SK-N-SH (cell line): ENCODE measurements at regions not wholly inside any gene's neighbourhood (a gene's known extent, or its start where the extent isn't known, plus 50 kb on each side); places are given as distances from the start of the nearest gene placed in this dataset.

Experiments used
- CTCF ChIA-PET: fragments of 300-600, 350-600 bp; formaldehyde crosslinking; extraction: SDS; loops from one replicate; lab custom pipeline; 2021; lab: Yijun Ruan, JAX
- POLR2A ChIA-PET: fragments of 350-600 bp; sonication (Branson Sonifier 250); formaldehyde crosslinking; extraction: SDS; loops from one replicate; lab custom pipeline; 2020; ENCODE audit warnings: antibody characterized with exemption, inconsistent platforms; lab: Yijun Ruan, JAX
- DNase-seq: peaks from one replicate; pipeline ENCODE4 v3.0.0; 2012
- H2AFZ ChIP-seq: fragments of 200-600 bp; sonication (generic); 2 replicates; pipeline ENCODE4 v1.8.1; 2016; ENCODE audit warnings: antibody characterized with exemption, mild to moderate bottlenecking, low read depth
- H3F3A ChIP-seq: fragments of 200-600 bp; sonication (generic); replicated peaks from 2 replicates; pipeline ENCODE3; 2016; ENCODE audit warnings: antibody characterized with exemption, mild to moderate bottlenecking; ENCODE audit not compliant: insufficient read depth
- H3K27ac ChIP-seq, 2 experiments: fragments of 200-500 bp in 1 of 2; fragments of 200-600 bp in 1 of 2; sonication (Bioruptor generic) in 1 of 2; sonication (generic), shearing (Covaris generic) in 1 of 2; 2 replicates each; pipeline versions ENCODE4 v1.5.1 to v1.6.1; 2014 to 2016; ENCODE audit warnings: low read depth in 2 of 2, inconsistent platforms in 1 of 2, low read length in 1 of 2, mild to moderate bottlenecking in 1 of 2, mixed read lengths in 1 of 2
- H3K27me3 ChIP-seq: fragments of 200-600 bp; sonication (generic), shearing (Covaris generic); 2 replicates; pipeline ENCODE4 v1.6.1; 2016; ENCODE audit warnings: mixed run types; ENCODE audit not compliant: insufficient read depth
- H3K36me3 ChIP-seq, 2 experiments: fragments of 200-500 bp in 1 of 2; fragments of 200-600 bp in 1 of 2; sonication (Bioruptor generic) in 1 of 2; sonication (generic) in 1 of 2; replicated peaks in 1 of 2; 2 replicates each; pipeline versions ENCODE3 to v1.5.1; 2014 to 2016; ENCODE audit warnings: low read length in 1 of 2, mild to moderate bottlenecking in 1 of 2; ENCODE audit not compliant: insufficient read depth in 2 of 2, control insufficient read depth in 1 of 2
- H3K4me1 ChIP-seq, 2 experiments: fragments of 200-500 bp in 1 of 2; fragments of 200-600 bp in 1 of 2; sonication (Bioruptor generic) in 1 of 2; sonication (generic), shearing (Covaris generic) in 1 of 2; 2 replicates each; pipeline versions ENCODE4 v1.5.1 to v1.6.1; 2014 to 2016; ENCODE audit warnings: low read depth in 1 of 2, low read length in 1 of 2, mixed run types in 1 of 2; ENCODE audit not compliant: insufficient read depth in 2 of 2, control insufficient read depth in 1 of 2
- H3K4me2 ChIP-seq: fragments of 200-600 bp; sonication (generic), shearing (Covaris generic); 2 replicates; pipeline ENCODE4 v1.6.1; 2017; ENCODE audit warnings: mixed run types
- H3K4me3 ChIP-seq, 2 experiments: fragments of 200-500 bp in 1 of 2; fragments of 200-600 bp in 1 of 2; sonication (Bioruptor generic) in 1 of 2; sonication (generic), shearing (Covaris generic) in 1 of 2; 2 replicates each; pipeline versions ENCODE4 v1.5.1 to v1.8.1; 2014 to 2016; ENCODE audit warnings: low read depth in 2 of 2, inconsistent platforms in 1 of 2, low read length in 1 of 2, mild to moderate bottlenecking in 1 of 2, mixed read lengths in 1 of 2, moderate library complexity in 1 of 2
- H3K79me2 ChIP-seq: fragments of 200-600 bp; sonication (generic); 2 replicates; pipeline ENCODE4 v1.8.1; 2017; ENCODE audit warnings: mild to moderate bottlenecking; ENCODE audit not compliant: insufficient read depth
- H3K9ac ChIP-seq: fragments of 200-600 bp; sonication (generic); 2 replicates; pipeline ENCODE4 v1.6.1; 2017; ENCODE audit warnings: mixed run types
- H3K9me2 ChIP-seq: fragments of 200-600 bp; sonication (generic); 2 replicates; pipeline ENCODE4 v1.6.1; 2017; ENCODE audit warnings: mixed run types
- H3K9me3 ChIP-seq: fragments of 200-600 bp; sonication (generic); 2 replicates; pipeline ENCODE4 v1.6.1; 2017; ENCODE audit warnings: mixed run types, mild to moderate bottlenecking, moderate library complexity
- H4K20me1 ChIP-seq: fragments of 200-600 bp; sonication (generic); 2 replicates; pipeline ENCODE4 v1.6.1; 2017; ENCODE audit warnings: mild to moderate bottlenecking, mixed run types; ENCODE audit not compliant: insufficient read depth
- CHD2 ChIP-seq: fragments of 150-350 bp; IDR thresholded peaks from 2 replicates; pipeline ENCODE4 v1.6.1; 2018; ENCODE audit warnings: low read length; ENCODE audit not compliant: partially characterized antibody
- ELF1 ChIP-seq: IDR thresholded peaks from 2 replicates; pipeline ENCODE4 v1.4.0; 2012
- EP300 ChIP-seq, 2 experiments: IDR thresholded peaks; 2 replicates each; pipeline versions ENCODE4 v1.4.0 to v1.6.1; 2012; ENCODE audit warnings: borderline replicate concordance in 1 of 2, low read depth in 1 of 2, low read length in 1 of 2
- GABPA ChIP-seq: IDR thresholded peaks from 2 replicates; pipeline ENCODE4 v1.4.0; 2012; ENCODE audit warnings: low read depth, mild to moderate bottlenecking
- GATA2 ChIP-seq: sonication (generic); formaldehyde crosslinking; IDR thresholded peaks from 2 replicates; pipeline ENCODE4 v1.5.0; 2020; ENCODE audit warnings: mild to moderate bottlenecking, missing genetic modification reagents
- IRF3 ChIP-seq: fragments of 150-350 bp; IDR thresholded peaks from 2 replicates; pipeline ENCODE4 v1.6.1; 2016; ENCODE audit warnings: mild to moderate bottlenecking, low read depth, low read length
- MAX ChIP-seq: IDR thresholded peaks from 2 replicates; pipeline ENCODE4 v1.4.0; 2012; ENCODE audit warnings: low read depth
- MXI1 ChIP-seq: IDR thresholded peaks from 2 replicates; pipeline ENCODE4 v1.6.1; 2012; ENCODE audit warnings: mild to moderate bottlenecking, low read depth, low read length, improper control_type of control experiment
- NFIC ChIP-seq: IDR thresholded peaks from 2 replicates; pipeline ENCODE4 v1.4.0; 2012; ENCODE audit warnings: borderline replicate concordance
- NRF1 ChIP-seq: IDR thresholded peaks from 2 replicates; pipeline ENCODE4 v1.6.1; 2012; ENCODE audit warnings: low read depth, mild to moderate bottlenecking, low read length
- POLR2AphosphoS5 ChIP-seq: IDR thresholded peaks from 2 replicates; pipeline ENCODE4 v1.6.1; 2012; ENCODE audit warnings: low read depth, low read length
- SMC3 ChIP-seq: IDR thresholded peaks from 2 replicates; pipeline ENCODE4 v1.6.1; 2012; ENCODE audit warnings: low read depth, low read length, improper control_type of control experiment
- TEAD4 ChIP-seq: IDR thresholded peaks from 2 replicates; pipeline ENCODE4 v1.4.0; 2012; ENCODE audit warnings: mild to moderate bottlenecking, borderline replicate concordance; ENCODE audit not compliant: insufficient read depth
- USF1 ChIP-seq: IDR thresholded peaks from 2 replicates; pipeline ENCODE4 v1.4.0; 2012; ENCODE audit warnings: low read depth, borderline replicate concordance
- YY1 ChIP-seq: IDR thresholded peaks from 2 replicates; pipeline ENCODE4 v1.4.0; 2012; ENCODE audit warnings: low read depth, mild to moderate bottlenecking
- ZBTB33 ChIP-seq: IDR thresholded peaks from 2 replicates; pipeline ENCODE4 v1.4.0; 2012; ENCODE audit warnings: low read depth, borderline replicate concordance
- WGBS: methylation state at CpG from one replicate; pipeline ENCODE4 v1.1.6; 2017; ENCODE audit warnings: low lambda C conversion rate; 5-methylcytosine and 5-hydroxymethylcytosine counted together

- H3K27me3 ChIP-seq = no peaks in the 10 kb centered on the region
- H3K9ac ChIP-seq = no peak overlapping the region
- ChIA-PET POLR2A (no interaction called here), CTCF (interaction anchor here (1.3 kb wide), 1 partner anchor 15 kb away, joined by 3 read pairs; no protein-coding TSS in a partner anchor)
- no peaks in the 10 kb centered on the region for H4K20me1 ChIP-seq
- DNase-seq = no peak
- WGBS = 57% methylated on average over 8 of the region's 8 CpGs
- no peak overlapping the region for H3K4me2 ChIP-seq
- no peak overlapping the region for H3K27ac ChIP-seq
- no peak for TF ChIP-seq CHD2
- no peak for TF ChIP-seq TEAD4
- no peak for TF ChIP-seq EP300 (IDR thresholded peaks at IDR 0.05; ENCODE audit: borderline replicate concordance in 1 of 2, low read depth in 1 of 2, low read length in 1 of 2)
- no peak overlapping the region for H3K4me3 ChIP-seq
- no peaks in the 10 kb centered on the region for H3K79me2 ChIP-seq
- H3K9me3 ChIP-seq = no peaks in the 10 kb centered on the region
- H3K4me1 ChIP-seq = peaks cover 0 to 24% of the 10 kb centered on the region in 2 experiments; a peak in 2 of 4 replicates
- no peaks in the 10 kb centered on the region for H3K36me3 ChIP-seq
- H3K9me2 ChIP-seq = no peaks in the 10 kb centered on the region
- no peaks in the 10 kb centered on the region for H3F3A ChIP-seq
- H2AFZ ChIP-seq = no peak overlapping the region
Measured at GRCh38 chr11:120028897-120029258, 109.0 kb downstream of the TRIM29 start.

GRCh38 chr11:120028181-120028896 is 109.6 kb downstream of the TRIM29 start:
- Histone ChIP-seq H4K20me1 (no peaks in the 10 kb centered on the region), H3K4me1 (peaks cover 0 to 28% of the 10 kb centered on the region in 2 experiments; a peak in 2 of 4 replicates), H3K27ac (no peak overlapping the region), H3K9me3 (no peaks in the 10 kb centered on the region), H2AFZ (no peak overlapping the region), H3K9me2 (no peaks in the 10 kb centered on the region), H3K4me3 (no peak overlapping the region), H3K79me2 (no peaks in the 10 kb centered on the region), H3K9ac (no peak overlapping the region), H3K27me3 (no peaks in the 10 kb centered on the region), H3F3A (no peaks in the 10 kb centered on the region), H3K36me3 (no peaks in the 10 kb centered on the region), H3K4me2 (no peak overlapping the region)
- no peak for DNase-seq
- ChIA-PET CTCF (interaction anchor here (1.2 to 1.3 kb wide), 2 partner anchors 10 to 15 kb away, joined by 3 to 5 read pairs; no protein-coding TSS in a partner anchor), POLR2A (no interaction called here)
- 50% methylated on average over 10 of the region's 10 CpGs for WGBS
- TF ChIP-seq GATA2 (CRISPR knock-in tag) = no peak
- no peak for TF ChIP-seq POLR2AphosphoS5
- TF ChIP-seq MAX = no peak
- TF ChIP-seq IRF3 = no peak
- no peak for TF ChIP-seq YY1
- TF ChIP-seq GABPA = no peak
- TF ChIP-seq SMC3 = no peak
- no peak for TF ChIP-seq USF1
- TF ChIP-seq NRF1 = no peak
- no peak for TF ChIP-seq ZBTB33
- no peak for TF ChIP-seq ELF1
- TF ChIP-seq NFIC = no peak
- TF ChIP-seq MXI1 = no peak
